SW 1271 (cell line): ENCODE measurements at regions not wholly inside any gene's neighbourhood (a gene's known extent, or its start where the extent isn't known, plus 50 kb on each side); places are given as distances from the start of the nearest gene placed in this dataset.
"Not testable (repeated sequence)": the region's sequence is repeated elsewhere in the genome, so short reads cannot be mapped to it uniquely, and the experiment has no call there.

Experiments used
- DNase-seq, 2 experiments: peaks; one replicate each; lab custom pipeline; 2025; lab: John Stamatoyannopoulos, UW

- no peak for DNase-seq
Observed at GRCh38 chr13:55038230-55038629, 2009.6 kb downstream of the OLFM4 start.

DNA sequence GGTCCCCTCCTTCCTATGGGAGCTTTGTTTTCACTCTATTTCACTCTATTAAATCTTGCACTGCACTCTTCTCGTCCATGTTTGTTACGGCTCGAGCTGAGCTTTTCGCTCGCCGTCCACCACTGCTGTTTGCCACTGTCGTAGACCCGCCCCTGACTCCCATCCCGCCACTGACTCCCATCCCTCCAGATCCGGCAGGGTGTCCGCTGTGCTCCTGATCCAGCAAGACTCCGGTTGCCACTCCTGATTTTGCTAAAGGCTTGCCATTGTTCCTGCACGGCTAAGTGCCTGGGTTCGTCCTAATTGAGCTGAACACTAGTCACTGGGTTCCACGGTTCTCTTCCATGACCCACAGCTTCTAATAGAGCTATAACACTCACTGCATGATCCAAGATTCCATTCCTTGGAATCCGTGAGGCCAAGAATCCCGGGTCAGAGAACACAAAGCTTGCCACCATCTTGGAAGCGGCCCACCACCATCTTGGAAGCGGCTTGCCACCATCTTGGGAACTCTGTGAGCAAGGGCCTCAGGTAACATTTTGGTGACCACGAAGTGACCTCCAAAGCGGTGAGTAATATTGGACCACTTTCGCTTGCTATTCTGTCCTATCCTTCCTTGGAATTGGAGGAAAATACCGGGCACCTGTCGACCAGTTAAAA, 2025.4 kb downstream of the OLFM4 start:
- not testable (repeated sequence) for DNase-seq

DNA sequence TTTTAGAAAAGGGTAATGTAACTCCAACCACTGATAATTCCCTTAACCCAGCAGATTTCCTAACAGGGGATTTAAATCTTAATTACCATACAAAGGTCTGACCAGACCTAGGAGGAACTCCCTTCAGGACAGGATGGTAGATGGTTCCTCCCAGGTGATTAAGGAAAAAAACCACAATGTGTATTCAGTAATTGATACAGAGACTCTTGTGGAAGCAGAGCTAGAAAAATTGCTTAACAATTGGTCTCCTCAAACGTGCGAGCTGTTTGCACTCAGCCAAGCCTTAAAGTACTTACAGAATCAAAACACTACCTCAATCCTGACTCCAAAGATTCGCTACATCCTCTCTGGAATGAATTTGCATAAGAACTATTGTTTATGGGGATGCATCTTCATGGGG, 2027.1 kb downstream of the OLFM4 start:
- not testable (repeated sequence) for DNase-seq

DNA sequence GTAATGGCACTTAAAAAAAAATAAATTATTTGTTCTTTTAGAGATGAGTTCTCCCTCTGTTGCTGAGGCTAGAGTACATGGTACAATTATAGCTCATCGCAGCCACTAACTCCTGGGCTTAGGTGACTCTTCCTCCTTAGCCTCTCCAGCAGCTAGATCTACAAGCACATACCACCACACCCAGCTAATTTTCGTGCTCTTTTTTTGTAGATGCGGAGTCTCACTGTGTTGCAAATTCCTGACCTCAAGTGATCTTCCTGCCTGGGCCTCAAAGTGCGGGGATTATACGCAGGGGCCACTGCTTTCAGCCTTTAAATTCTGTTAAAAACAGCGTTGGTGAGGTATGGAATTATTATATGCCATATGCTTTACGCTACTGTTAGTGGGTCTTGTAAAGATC, 2034.0 kb downstream of the OLFM4 start:
- no peak for DNase-seq

- no peak for DNase-seq
Observed at GRCh38 chr13:55067946-55068345, 2039.3 kb downstream of the OLFM4 start.

GRCh38 chr13:55069746-55070145, 2041.1 kb downstream of the OLFM4 start:
- DNase-seq = no peak

DNA sequence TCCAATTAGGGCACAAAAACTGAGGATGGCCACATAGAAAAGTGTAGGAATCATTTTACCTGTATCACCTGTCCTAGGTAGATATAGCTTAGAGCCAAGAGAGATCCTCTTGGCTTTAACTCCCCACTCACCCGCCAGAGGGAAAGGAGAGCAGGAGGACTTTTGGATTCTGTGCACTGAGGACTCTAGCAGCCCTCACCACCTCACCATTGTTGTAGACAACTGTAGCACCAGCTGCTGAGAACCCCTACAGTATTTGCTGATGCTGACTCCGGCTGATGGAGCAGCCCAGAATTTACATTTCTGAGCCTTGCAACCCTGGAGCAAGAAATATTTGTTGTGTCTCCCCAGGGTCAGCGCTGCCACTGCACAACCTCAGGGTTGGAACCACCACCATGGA, 2044.4 kb downstream of the OLFM4 start:
- DNase-seq = no peak

- no peak for DNase-seq
Observed at GRCh38 chr13:55084630-55085029, 2056.0 kb downstream of the OLFM4 start.

- no peak for DNase-seq
Observed at GRCh38 chr13:55087085-55087484, 2053.6 kb upstream of the PRR20A start.

GRCh38 chr13:55090612-55091011, 2050.1 kb upstream of the PRR20A start:
- DNase-seq = no peak

DNA sequence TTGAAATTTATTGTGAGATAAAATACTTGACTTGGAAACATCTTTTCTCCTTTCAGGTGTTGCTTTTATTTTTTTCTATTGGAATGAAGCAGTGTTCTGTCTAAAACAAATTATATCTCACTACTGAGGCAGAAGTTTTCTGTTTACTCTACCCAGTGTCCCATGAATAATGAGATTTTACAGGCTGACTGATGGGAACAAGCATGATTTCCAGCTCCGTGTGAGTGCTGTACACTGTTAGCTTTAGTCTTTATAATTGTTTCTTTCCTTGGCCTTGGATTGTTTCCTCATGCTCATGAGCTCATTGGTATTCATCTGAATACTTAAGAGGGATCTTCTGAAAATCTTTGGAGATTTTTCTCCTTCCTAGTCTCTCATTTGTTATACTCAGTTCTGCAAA, 2049.5 kb upstream of the PRR20A start:
- no peak for DNase-seq

GRCh38 chr13:55106509-55106908, 2034.2 kb upstream of the PRR20A start:
- DNase-seq = no peak

DNA sequence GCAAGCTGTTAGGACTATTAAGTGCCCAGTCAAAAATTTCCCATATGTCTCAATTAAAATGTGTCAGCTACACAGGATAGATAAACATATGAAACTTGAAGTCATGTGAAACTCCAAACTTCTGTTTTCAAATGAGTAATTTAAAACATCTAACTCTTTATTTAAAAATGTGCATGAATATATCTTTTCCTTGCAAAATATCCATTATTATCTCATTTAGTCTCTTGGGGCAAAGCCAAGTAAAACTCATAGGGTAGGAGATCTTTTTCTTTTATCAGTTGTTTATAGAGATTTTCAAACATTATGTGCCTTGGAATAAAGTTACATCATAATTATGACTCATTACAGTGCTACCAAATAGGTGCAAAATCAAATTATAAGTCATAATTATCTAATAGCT, 2020.1 kb upstream of the PRR20A start:
- DNase-seq = no peak

DNA sequence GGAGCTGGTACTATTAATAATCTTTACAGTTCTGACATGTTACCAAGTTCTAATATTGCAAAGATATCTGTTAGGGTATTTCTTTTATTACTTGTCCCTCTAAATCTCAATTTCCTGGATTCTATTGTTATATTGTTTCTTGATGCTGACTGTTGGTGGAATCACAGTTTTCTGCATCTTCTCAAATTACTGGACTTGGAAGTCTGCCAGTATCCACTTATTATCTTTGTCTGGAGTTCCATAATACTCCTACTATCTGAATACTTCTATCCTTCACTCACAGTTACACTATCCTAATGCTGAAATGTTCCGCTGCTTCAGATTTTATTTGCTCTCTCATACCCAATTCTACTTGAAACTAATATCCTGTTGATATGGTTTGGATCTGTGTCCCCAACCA, 1985.7 kb upstream of the PRR20A start:
- DNase-seq = no peak

GRCh38 chr13:55159765-55160164, 1981.0 kb upstream of the PRR20A start:
- no peak for DNase-seq

- no peak for DNase-seq
Observed at GRCh38 chr13:55160867-55161266, 1979.9 kb upstream of the PRR20A start.

DNA sequence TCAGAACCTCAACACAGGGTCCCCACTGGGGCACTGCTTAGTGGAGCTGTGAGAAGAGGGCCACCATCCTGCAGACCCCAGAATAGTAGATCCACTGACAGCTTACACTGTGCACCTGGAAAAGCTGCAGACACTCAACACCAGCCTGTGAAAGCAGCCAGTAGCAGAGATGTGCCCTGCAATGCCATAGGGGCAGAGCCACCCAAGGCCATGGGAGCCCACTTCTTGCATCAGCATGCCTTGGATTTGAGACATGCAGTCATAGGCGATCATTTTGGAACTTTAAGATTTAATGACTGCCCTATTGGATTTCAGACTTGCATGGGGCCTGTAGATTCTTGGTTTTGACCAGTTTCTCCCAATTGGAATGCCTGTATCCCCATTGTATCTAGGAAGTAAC, 1962.1 kb upstream of the PRR20A start:
- not testable (repeated sequence) for DNase-seq

DNA sequence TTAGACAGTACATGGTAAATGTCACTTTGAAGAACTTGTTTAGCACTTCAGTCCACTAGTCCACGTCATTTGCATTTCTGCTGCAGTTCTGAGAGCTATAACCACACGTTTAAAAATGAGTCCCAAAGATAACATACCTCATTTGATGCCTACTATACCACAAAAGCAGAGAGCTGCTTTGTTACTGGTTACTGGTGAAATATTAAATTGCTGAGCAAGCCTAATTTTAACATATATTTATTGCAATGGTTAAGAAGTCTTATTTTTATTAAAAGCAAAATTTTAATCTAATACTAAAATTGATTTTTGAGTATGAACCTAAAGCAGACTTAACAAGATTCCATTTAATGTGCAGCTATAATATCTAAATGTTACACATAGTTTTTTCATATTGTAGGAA, 1949.7 kb upstream of the PRR20A start:
- DNase-seq = no peak

DNA sequence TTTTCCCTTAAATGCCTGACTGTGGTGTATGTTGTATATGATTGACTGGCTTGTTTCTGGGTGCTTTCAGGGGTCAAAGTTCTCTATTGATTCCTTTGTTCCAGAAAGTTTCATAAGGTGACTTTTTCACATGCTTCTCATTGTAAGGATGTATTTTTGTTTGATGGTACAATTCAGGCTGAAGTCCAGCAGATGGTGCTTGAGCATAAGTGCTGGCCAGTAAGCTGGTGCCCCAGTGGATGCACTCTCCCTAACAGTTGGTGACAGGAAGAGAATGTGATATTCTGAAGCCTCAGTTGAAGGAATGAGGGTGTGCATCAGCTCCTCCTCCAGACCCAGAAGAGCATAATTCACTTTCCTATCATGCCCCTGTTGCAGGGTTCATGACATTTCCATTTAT, 1941.6 kb upstream of the PRR20A start:
- DNase-seq = peak in 1 of 2 experiments; percentile 9

GRCh38 chr13:55214841-55215345, 1925.8 kb upstream of the PRR20A start:
- no peak for DNase-seq

DNA sequence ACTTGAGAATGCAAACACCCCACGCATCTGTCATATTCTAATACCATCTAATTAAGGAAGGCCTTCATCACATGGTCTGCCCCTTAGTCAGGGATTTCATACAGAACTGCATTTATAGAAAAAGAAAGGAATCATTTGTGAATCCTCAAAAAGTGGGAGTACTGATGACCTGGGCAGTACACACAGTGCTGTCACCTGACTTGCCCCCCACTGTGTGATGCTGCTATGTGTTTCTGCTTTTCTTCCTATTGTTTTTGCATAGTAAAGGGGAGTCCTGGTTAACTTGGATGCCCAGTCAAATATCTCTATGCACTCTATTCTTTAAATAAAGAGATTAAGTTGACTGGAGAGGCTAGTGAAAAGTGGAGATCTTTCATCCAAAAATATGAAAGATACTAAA, 1921.2 kb upstream of the PRR20A start:
- DNase-seq = no peak

DNA sequence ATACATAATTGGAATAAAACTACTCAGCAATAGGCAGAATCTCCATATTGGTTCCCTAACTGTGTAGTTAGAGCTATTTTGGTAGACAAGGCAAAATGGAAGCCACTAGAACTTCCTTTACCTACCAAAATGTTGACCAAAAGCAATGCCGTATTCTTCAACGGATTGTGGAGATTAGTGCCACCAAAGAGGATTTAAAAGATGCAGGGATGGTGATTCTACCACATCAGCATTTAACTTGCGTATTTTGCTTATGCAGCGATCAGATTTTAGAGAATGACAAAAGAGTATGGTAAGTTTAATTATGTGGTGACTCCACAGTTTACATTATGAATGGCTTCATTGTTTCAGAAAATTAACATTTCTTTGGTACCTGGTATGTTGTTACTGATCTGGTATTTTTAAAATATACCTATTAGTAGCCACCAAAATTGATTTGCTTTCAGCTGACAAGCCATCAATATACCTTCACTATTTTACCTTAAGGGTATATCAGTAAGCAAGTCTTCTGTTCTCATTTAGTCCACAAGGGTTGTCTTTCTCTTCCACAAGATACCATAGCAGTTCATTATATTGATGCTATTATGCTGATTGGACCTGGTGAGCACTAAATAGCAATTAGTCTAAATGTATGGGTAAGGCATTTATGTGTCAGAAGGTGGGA, 1910.7 kb upstream of the PRR20A start:
- DNase-seq = no peak

GRCh38 chr13:55230570-55230908, 1910.2 kb upstream of the PRR20A start:
- no peak for DNase-seq

GRCh38 chr13:55234311-55234710, 1906.4 kb upstream of the PRR20A start:
- no peak for DNase-seq
